Endothelial cell of umbilical vein (primary cell): ENCODE measurements at regions not wholly inside any gene's neighbourhood (a gene's known extent, or its start where the extent isn't known, plus 50 kb on each side); places are given as distances from the start of the nearest gene placed in this dataset.

ENCODE experiments used
- BruUV-seq: library from RNA; stranded (reverse); fragments of 400-500 nt; replicated peaks from 2 replicates; lab custom pipeline; 2021; lab: Mats Ljungman, UMichigan
- CTCF ChIA-PET: fragments of 300-600, 350-600 bp; sonication (Branson Sonifier 250); formaldehyde crosslinking; loops from one replicate; lab custom pipeline; 2021; ENCODE audit warnings: antibody characterized with exemption, inconsistent platforms; lab: Charles Lee
- POLR2A ChIA-PET: fragments of 300-600, 350-600 bp; sonication (Branson Sonifier 250); formaldehyde crosslinking; loops from one replicate; lab custom pipeline; 2021; ENCODE audit warnings: antibody characterized with exemption, inconsistent platforms; lab: Charles Lee
- DNase-seq: peaks from one replicate; pipeline ENCODE4 v3.0.0-alpha.2; 2011; ENCODE audit warnings: low read depth, low spot score
- FAIRE-seq: peaks from 2 replicates; lab custom pipeline; 2011; peaks lifted over from hg19 to GRCh38; lab: Jason Lieb, UNC
- H2AFZ ChIP-seq: 2 replicates; pipeline ENCODE4 v1.6.0; 2012; ENCODE audit warnings: low read depth, low read length, control low read depth, inconsistent platforms
- H3K27ac ChIP-seq: 2 replicates; pipeline ENCODE4 v1.5.1; 2011; ENCODE audit warnings: low read depth, mild to moderate bottlenecking, control low read depth, low read length, moderate library complexity; ENCODE audit not compliant: insufficient read depth
- H3K27me3 ChIP-seq, 2 experiments: 2 replicates each; pipeline versions ENCODE4 v1.6.0 to v1.6.1; 2011; ENCODE audit warnings: low read length in 2 of 2, mixed read lengths in 1 of 2; ENCODE audit not compliant: control insufficient read depth in 2 of 2, insufficient read depth in 2 of 2
- H3K36me3 ChIP-seq, 2 experiments: 2 replicates in 1 of 2; 3 replicates in 1 of 2; pipeline ENCODE4 v1.5.1; 2011; ENCODE audit warnings: low read length in 2 of 2, mild to moderate bottlenecking in 1 of 2, moderate library complexity in 1 of 2; ENCODE audit not compliant: control insufficient read depth in 2 of 2, insufficient read depth in 2 of 2; ENCODE audit errors: extremely low read depth in 1 of 2
- H3K4me1 ChIP-seq: 3 replicates; pipeline ENCODE4 v1.5.1; 2011; ENCODE audit warnings: mild to moderate bottlenecking, low read length; ENCODE audit not compliant: control insufficient read depth, insufficient read depth; ENCODE audit errors: extremely low read depth
- H3K4me2 ChIP-seq: 2 replicates; pipeline ENCODE4 v1.6.1; 2011; ENCODE audit warnings: low read length, control low read depth, mixed read lengths; ENCODE audit not compliant: insufficient read depth
- H3K4me3 ChIP-seq, 3 experiments: fragments of 200-600 bp in 1 of 3; sonication (generic), shearing (Covaris generic) in 1 of 3; replicated peaks in 1 of 3; 2 replicates each; pipeline ENCODE4 v1.5.1; 2011 to 2016; ENCODE audit warnings: control low read depth in 3 of 3, low read length in 3 of 3, mild to moderate bottlenecking in 2 of 3, inconsistent platforms in 1 of 3, low read depth in 1 of 3, moderate library complexity in 1 of 3; ENCODE audit not compliant: insufficient read depth in 1 of 3
- H3K79me2 ChIP-seq: 2 replicates; pipeline ENCODE4 v1.6.0; 2012; ENCODE audit warnings: low read length, inconsistent platforms; ENCODE audit not compliant: control insufficient read depth, insufficient read depth
- H3K9ac ChIP-seq: replicated peaks from 2 replicates; pipeline ENCODE3; 2011; ENCODE audit warnings: low read length, control low read depth; ENCODE audit not compliant: insufficient read depth; ENCODE audit errors: extremely low read depth
- H3K9me1 ChIP-seq: replicated peaks from 3 replicates; pipeline ENCODE4 v1.6.0; 2011; ENCODE audit warnings: mild to moderate bottlenecking, low read length; ENCODE audit not compliant: control insufficient read depth, insufficient read depth; ENCODE audit errors: extremely low read depth
- H3K9me3 ChIP-seq: replicated peaks from 2 replicates; pipeline ENCODE4 v1.5.1; 2012; ENCODE audit warnings: low read length, inconsistent platforms; ENCODE audit not compliant: control insufficient read depth, insufficient read depth
- H4K20me1 ChIP-seq: replicated peaks from 2 replicates; pipeline ENCODE3; 2011; ENCODE audit warnings: mild to moderate bottlenecking, low read length; ENCODE audit not compliant: control insufficient read depth, insufficient read depth; ENCODE audit errors: extremely low read depth
- CTCF ChIP-seq, 2 donors: IDR thresholded peaks; 1 replicate in 1 of 2; 2 replicates in 1 of 2; pipeline ENCODE4 v1.5.1; 2011; ENCODE audit warnings: low read length in 2 of 2, mild to moderate bottlenecking in 2 of 2, moderate library complexity in 2 of 2, control low read depth in 1 of 2, inconsistent platforms in 1 of 2, low read depth in 1 of 2; ENCODE audit not compliant: insufficient read depth in 1 of 2; ENCODE audit errors: extremely low read depth in 1 of 2
- EZH2 ChIP-seq: IDR thresholded peaks from 2 replicates; pipeline ENCODE4 v1.6.1; 2012; ENCODE audit warnings: borderline replicate concordance, low read depth, mild to moderate bottlenecking, moderate library complexity, low read length, inconsistent platforms; ENCODE audit not compliant: severe bottlenecking
- FOS ChIP-seq: IDR thresholded peaks from 2 replicates; pipeline ENCODE4 v1.6.1; 2011; ENCODE audit warnings: mild to moderate bottlenecking, low read length, moderate library complexity, borderline replicate concordance; ENCODE audit not compliant: insufficient read depth
- GATA2 ChIP-seq: IDR thresholded peaks from 2 replicates; pipeline ENCODE4 v1.7.0; 2011; ENCODE audit warnings: low read depth, mild to moderate bottlenecking, moderate library complexity, mixed read lengths, low read length; ENCODE audit not compliant: insufficient read length, insufficient read depth
- JUN ChIP-seq: IDR thresholded peaks from 2 replicates; pipeline ENCODE4 v1.6.1; 2011; ENCODE audit warnings: borderline replicate concordance, low read depth; ENCODE audit not compliant: insufficient read length, insufficient read depth
- MAX ChIP-seq: IDR thresholded peaks from 2 replicates; pipeline ENCODE4 v1.6.1; 2011; ENCODE audit not compliant: insufficient read depth, insufficient read length
- MYC ChIP-seq: IDR thresholded peaks from one replicate; pipeline ENCODE4 v1.6.1; 2011; ENCODE audit warnings: mild to moderate bottlenecking, low read depth, low read length
- POLR2A ChIP-seq: IDR thresholded peaks from 2 replicates; pipeline ENCODE4 v1.6.1; 2012; ENCODE audit warnings: low read depth, mild to moderate bottlenecking, control low read depth, low read length
- POLR2AphosphoS5 ChIP-seq: IDR thresholded peaks from 2 replicates; pipeline ENCODE4 v1.6.1; 2012; ENCODE audit warnings: low read depth, mild to moderate bottlenecking, control low read depth, low read length, moderate library complexity; ENCODE audit not compliant: insufficient read depth
- dilution Hi-C: fragments of 300-500 bp; cut with MboI; formaldehyde crosslinking; loops from one replicate; pipeline ENCODE4 v1.15.0; 2019; ENCODE audit warnings: low sequenced_read_pairs; ENCODE audit not compliant: extremely low pct_ligation_motif_present
- intact Hi-C: fragments of 100-400 bp; cut with micrococcal nuclease; formaldehyde crosslinking; loops from one replicate; pipeline ENCODE4 v1.10.0; 2022

- no peaks in the 10 kb centered on the region for H3K36me3 ChIP-seq
- DNase-seq (no peak), FAIRE-seq (no peak)
- H3K9me1 ChIP-seq = no peaks in the 10 kb centered on the region
- ChIA-PET POLR2A (no interaction called here), CTCF (no interaction called here)
- H3K9me3 ChIP-seq = peaks cover 9% of the 10 kb centered on the region
- no peaks in the 10 kb centered on the region for H3K79me2 ChIP-seq
- intact Hi-C loops (no loop called here), dilution Hi-C loops (no loop called here)
- no peak overlapping the region for H3K27ac ChIP-seq
- no peaks in the 10 kb centered on the region for H3K27me3 ChIP-seq
- no peak overlapping the region for H2AFZ ChIP-seq
- H3K9ac ChIP-seq = no peak overlapping the region
- no TSS peak for BruUV-seq
- H3K4me2 ChIP-seq = no peak overlapping the region
- H3K4me3 ChIP-seq = no peak overlapping the region
- H3K4me1 ChIP-seq = no peaks in the 10 kb centered on the region
- no peak for TF ChIP-seq GATA2
- no peak for TF ChIP-seq POLR2AphosphoS5
- no peak for TF ChIP-seq POLR2A
- no peak for TF ChIP-seq CTCF (IDR thresholded peaks at IDR 0.05; ENCODE audit: extremely low read depth in 1 of 2, insufficient read depth in 1 of 2, low read depth in 1 of 2, low read length in 2 of 2)
- TF ChIP-seq MYC = no peak
- no peak for TF ChIP-seq EZH2
- TF ChIP-seq MAX = no peak
- no peak for TF ChIP-seq JUN
- no peak for TF ChIP-seq FOS
- no peaks in the 10 kb centered on the region for H4K20me1 ChIP-seq
Observed at GRCh38 chr2:2756886-2757285, 425.8 kb upstream of the MYT1L start.
